Fibroblast of upper back skin (primary cell): ENCODE measurements at regions not wholly inside any gene's neighbourhood (a gene's known extent, or its start where the extent isn't known, plus 50 kb on each side); places are given as distances from the start of the nearest gene placed in this dataset.

Source experiments
- DNase-seq: peaks from one replicate; pipeline ENCODE4 v3.0.0-alpha.2; 2013

DNA sequence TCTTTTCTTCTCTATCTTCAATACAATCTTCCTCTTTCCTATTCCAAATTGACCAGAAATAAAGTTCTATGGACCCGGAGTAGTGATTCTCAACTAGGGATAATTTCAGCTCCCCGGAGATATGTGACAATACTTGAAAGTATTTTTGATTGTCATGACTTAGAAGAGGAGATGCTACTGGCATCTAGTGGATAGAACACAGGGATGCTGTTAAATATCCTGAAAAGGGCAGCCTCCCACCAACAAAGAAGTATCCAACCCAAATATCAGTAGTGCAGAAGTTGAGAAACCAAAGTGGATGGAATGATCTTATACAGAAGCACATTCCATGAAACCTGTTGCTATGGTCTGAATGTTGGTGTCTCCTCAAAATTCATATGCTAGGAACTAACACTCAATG lies 65.7 kb upstream of the NDST3 start:
- no peak for DNase-seq

DNA sequence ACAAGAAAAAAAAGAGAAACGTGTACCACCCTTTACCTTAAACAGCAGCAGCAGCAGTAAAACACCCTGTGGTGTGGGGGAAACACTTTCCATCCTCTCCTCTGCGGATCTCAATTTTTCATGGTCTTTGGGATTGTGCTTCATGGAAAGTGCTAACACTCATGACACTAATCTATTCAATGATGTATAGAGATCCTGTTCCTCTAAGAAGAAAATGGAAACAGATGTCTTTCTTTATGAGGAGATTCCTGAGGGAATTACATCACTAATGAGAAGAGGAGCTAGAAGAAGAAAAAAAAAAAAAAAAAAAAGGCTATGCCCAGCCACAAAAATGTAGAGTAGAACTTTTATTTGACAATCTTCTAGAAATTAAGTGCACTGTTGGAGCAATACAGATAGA lies 62.9 kb upstream of the NDST3 start:
- peak; percentile 92 for DNase-seq

DNA sequence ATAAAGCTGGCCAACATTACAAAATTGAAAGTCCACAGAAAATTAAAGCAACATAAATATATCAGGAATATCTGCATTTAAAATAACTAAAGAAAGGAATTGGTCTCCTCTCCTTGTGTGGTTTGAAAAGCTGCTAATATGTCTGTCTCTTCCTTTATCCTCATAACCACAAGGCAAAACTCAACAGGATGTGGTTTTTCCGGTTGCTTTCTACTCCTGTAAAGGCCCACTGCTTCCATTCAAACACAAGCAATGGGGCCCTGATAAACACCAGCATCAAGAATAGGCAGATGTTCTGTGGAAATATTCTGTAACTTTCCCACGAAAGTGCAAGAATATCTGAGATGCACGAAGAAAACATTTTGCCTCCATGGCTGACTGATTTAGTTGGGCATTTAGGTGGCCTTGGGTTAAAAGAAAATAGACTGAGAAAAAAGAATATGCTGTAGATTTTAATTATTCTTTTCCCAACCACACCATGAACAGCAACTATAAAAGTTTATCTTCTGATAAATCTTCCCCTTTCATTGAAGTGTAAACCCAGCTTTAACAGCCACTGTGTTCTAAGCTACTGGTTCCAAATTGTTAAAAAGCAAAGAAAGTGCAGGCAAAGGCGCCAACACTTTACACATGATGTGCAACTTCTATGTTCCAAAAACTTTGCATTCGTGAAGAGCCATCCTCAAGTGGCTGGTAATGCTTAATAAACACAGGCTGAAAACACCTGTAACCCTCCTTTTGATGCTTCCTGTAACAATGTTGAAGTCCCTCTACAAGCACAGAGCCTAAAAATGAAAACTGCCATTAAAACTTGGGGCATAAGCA lies 50.5 kb upstream of the NDST3 start:
- DNase-seq = peak; percentile 66

DNA sequence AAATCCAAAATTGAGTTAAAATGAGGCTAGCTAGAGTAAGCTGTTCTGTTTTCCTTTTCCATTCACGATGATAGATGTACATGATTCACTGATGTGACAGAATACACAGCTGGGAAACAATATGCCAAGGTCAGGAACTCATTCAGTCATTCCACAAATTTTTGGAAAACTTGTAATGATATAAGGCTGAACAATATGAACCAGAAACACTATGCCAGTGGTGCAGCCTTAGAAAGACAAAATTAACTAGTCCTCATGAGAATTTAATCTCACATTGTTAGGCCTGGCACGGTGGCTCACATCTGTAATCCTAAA lies 50.0 kb upstream of the NDST3 start:
- peak; percentile 37 for DNase-seq
